HEK293 (cell line): ENCODE measurements at regions not wholly inside any gene's neighbourhood (a gene's known extent, or its start where the extent isn't known, plus 50 kb on each side); places are given as distances from the start of the nearest gene placed in this dataset.

ENCODE experiments used
- CTCF ChIA-PET: fragments of 350-600 bp; formaldehyde crosslinking; extraction: SDS; loops from one replicate; lab custom pipeline; 2021; ENCODE audit warnings: antibody characterized with exemption; lab: Yijun Ruan, JAX
- POLR2A ChIA-PET: fragments of 300-600 bp; formaldehyde crosslinking; extraction: SDS; loops from one replicate; lab custom pipeline; 2020; ENCODE audit warnings: antibody characterized with exemption, inconsistent platforms; lab: Yijun Ruan, JAX
- H3K27ac ChIP-seq: fragments of 200-500 bp; sonication (Bioruptor generic); 2 replicates; pipeline ENCODE4 v1.5.1; 2014; ENCODE audit warnings: low read depth, low read length, control low read depth, inconsistent platforms; ENCODE audit errors: extremely low read depth
- H3K36me3 ChIP-seq, 2 experiments: fragments of 200-500 bp in 1 of 2; sonication (Bioruptor generic) in 1 of 2; 1 replicate in 1 of 2; 2 replicates in 1 of 2; pipeline ENCODE4 v1.5.1; 2014 to 2017; ENCODE audit warnings: inconsistent platforms in 2 of 2, low read length in 2 of 2; ENCODE audit not compliant: control insufficient read depth in 2 of 2, insufficient read depth in 1 of 2
- H3K4me1 ChIP-seq: fragments of 200-500 bp; sonication (Bioruptor generic); 2 replicates; pipeline ENCODE4 v1.5.1; 2014; ENCODE audit warnings: mild to moderate bottlenecking, low read length, inconsistent platforms; ENCODE audit not compliant: control insufficient read depth, insufficient read depth
- H3K4me3 ChIP-seq: 2 replicates; pipeline ENCODE4 v1.5.1; 2011; ENCODE audit warnings: low read depth, mild to moderate bottlenecking, control low read depth, low read length, moderate library complexity
- H3K9me3 ChIP-seq: fragments of 200-500 bp; sonication (Bioruptor generic); 2 replicates; pipeline ENCODE4 v1.5.1; 2014; ENCODE audit warnings: low read depth, low read length, inconsistent platforms; ENCODE audit not compliant: control insufficient read depth, insufficient read depth
- GLIS1 ChIP-seq: fragments of 450-650 bp; formaldehyde crosslinking; IDR thresholded peaks from 2 replicates; pipeline ENCODE4 v1.5.1; 2016; ENCODE audit warnings: missing biosample characterization, missing genetic modification characterization
- HOXA7 ChIP-seq: sonication (generic); formaldehyde crosslinking; IDR thresholded peaks from 2 replicates; pipeline ENCODE4 v1.8.1; 2022; ENCODE audit warnings: missing genetic modification reagents, borderline replicate concordance
- KLF9 ChIP-seq: fragments of 450-650 bp; formaldehyde crosslinking; IDR thresholded peaks from 2 replicates; pipeline ENCODE4 v1.5.1; 2016; ENCODE audit warnings: missing biosample characterization, missing genetic modification characterization, low read depth
- YY1 ChIP-seq: fragments of 450-650 bp; formaldehyde crosslinking; IDR thresholded peaks from 2 replicates; pipeline ENCODE4 v1.5.1; 2018; ENCODE audit warnings: missing biosample characterization, missing genetic modification characterization
- ZFP69B ChIP-seq: fragments of 450-650 bp; formaldehyde crosslinking; IDR thresholded peaks from 2 replicates; pipeline ENCODE4 v1.5.1; 2016; ENCODE audit warnings: missing biosample characterization, missing genetic modification characterization
- ZIC2 ChIP-seq: fragments of 450-650 bp; formaldehyde crosslinking; IDR thresholded peaks from 2 replicates; pipeline ENCODE4 v1.5.1; 2016; ENCODE audit warnings: missing biosample characterization, missing genetic modification characterization
- ZNF132 ChIP-seq: fragments of 450-650 bp; formaldehyde crosslinking; IDR thresholded peaks from 2 replicates; pipeline ENCODE4 v1.5.1; 2017; ENCODE audit warnings: missing biosample characterization, missing genetic modification characterization, borderline replicate concordance
- ZNF155 ChIP-seq: fragments of 450-650 bp; formaldehyde crosslinking; IDR thresholded peaks from 2 replicates; pipeline ENCODE4 v1.5.1; 2016; ENCODE audit warnings: missing biosample characterization, missing genetic modification characterization
- ZNF16 ChIP-seq: fragments of 450-650 bp; formaldehyde crosslinking; IDR thresholded peaks from 2 replicates; pipeline ENCODE4 v1.5.1; 2016; ENCODE audit warnings: low read depth, missing biosample characterization, missing genetic modification characterization
- ZNF174 ChIP-seq: fragments of 450-650 bp; formaldehyde crosslinking; IDR thresholded peaks from 2 replicates; pipeline ENCODE4 v1.5.0; 2017; ENCODE audit warnings: missing biosample characterization, mild to moderate bottlenecking, missing genetic modification characterization
- ZNF184 ChIP-seq: fragments of 450-650 bp; IDR thresholded peaks from 2 replicates; pipeline ENCODE4 v1.5.1; 2018; ENCODE audit warnings: missing biosample characterization, mild to moderate bottlenecking, missing genetic modification characterization
- ZNF350 ChIP-seq: fragments of 450-650 bp; formaldehyde crosslinking; IDR thresholded peaks from 2 replicates; pipeline ENCODE4 v1.5.0; 2017; ENCODE audit warnings: missing biosample characterization, mild to moderate bottlenecking, missing genetic modification characterization
- ZNF37A ChIP-seq: fragments of 450-650 bp; IDR thresholded peaks from 2 replicates; pipeline ENCODE4 v1.5.1; 2018; ENCODE audit warnings: missing biosample characterization, missing genetic modification characterization
- ZNF394 ChIP-seq: fragments of 450-650 bp; formaldehyde crosslinking; IDR thresholded peaks from 2 replicates; pipeline ENCODE4 v1.5.1; 2016; ENCODE audit warnings: missing biosample characterization, missing genetic modification characterization, mild to moderate bottlenecking, moderate library complexity, borderline replicate concordance
- ZNF501 ChIP-seq: fragments of 450-650 bp; formaldehyde crosslinking; IDR thresholded peaks from 2 replicates; pipeline ENCODE4 v1.5.1; 2016; ENCODE audit warnings: missing biosample characterization, missing genetic modification characterization
- ZNF530 ChIP-seq: fragments of 450-650 bp; formaldehyde crosslinking; IDR thresholded peaks from 2 replicates; pipeline ENCODE4 v1.5.1; 2016; ENCODE audit warnings: low read depth, missing biosample characterization, missing genetic modification characterization
- ZNF548 ChIP-seq: fragments of 450-650 bp; formaldehyde crosslinking; IDR thresholded peaks from 2 replicates; pipeline ENCODE4 v1.5.1; 2016; ENCODE audit warnings: missing biosample characterization, missing genetic modification characterization
- ZNF585B ChIP-seq: fragments of 450-650 bp; formaldehyde crosslinking; IDR thresholded peaks from 2 replicates; pipeline ENCODE4 v1.5.1; 2016; ENCODE audit warnings: missing biosample characterization, missing genetic modification characterization
- ZNF610 ChIP-seq: fragments of 450-650 bp; formaldehyde crosslinking; IDR thresholded peaks from 2 replicates; pipeline ENCODE4 v1.5.1; 2016; ENCODE audit warnings: missing biosample characterization, missing genetic modification characterization, borderline replicate concordance
- ZNF658 ChIP-seq: fragments of 450-650 bp; formaldehyde crosslinking; IDR thresholded peaks from 2 replicates; pipeline ENCODE4; 2016; ENCODE audit warnings: missing biosample characterization, missing genetic modification characterization
- ZNF707 ChIP-seq: fragments of 450-650 bp; formaldehyde crosslinking; IDR thresholded peaks from 2 replicates; pipeline ENCODE4 v1.5.1; 2016; ENCODE audit warnings: missing biosample characterization, missing genetic modification characterization
- ZSCAN30 ChIP-seq: fragments of 450-650 bp; IDR thresholded peaks from 2 replicates; pipeline ENCODE4 v1.5.1; 2018; ENCODE audit warnings: missing biosample characterization, mild to moderate bottlenecking, missing genetic modification characterization, moderate library complexity
- TF ChIP-seq, protein P1 (sequence below): fragments of 450-650 bp; formaldehyde crosslinking; IDR thresholded peaks from 2 replicates; pipeline ENCODE4 v1.5.1; 2016; ENCODE audit warnings: missing biosample characterization, missing genetic modification characterization
- TF ChIP-seq, protein P2 (sequence below): fragments of 450-650 bp; formaldehyde crosslinking; optimal IDR thresholded peaks from 2 replicates; pipeline ENCODE3; 2016; ENCODE audit warnings: missing biosample characterization, mild to moderate bottlenecking, missing genetic modification characterization

DNA sequence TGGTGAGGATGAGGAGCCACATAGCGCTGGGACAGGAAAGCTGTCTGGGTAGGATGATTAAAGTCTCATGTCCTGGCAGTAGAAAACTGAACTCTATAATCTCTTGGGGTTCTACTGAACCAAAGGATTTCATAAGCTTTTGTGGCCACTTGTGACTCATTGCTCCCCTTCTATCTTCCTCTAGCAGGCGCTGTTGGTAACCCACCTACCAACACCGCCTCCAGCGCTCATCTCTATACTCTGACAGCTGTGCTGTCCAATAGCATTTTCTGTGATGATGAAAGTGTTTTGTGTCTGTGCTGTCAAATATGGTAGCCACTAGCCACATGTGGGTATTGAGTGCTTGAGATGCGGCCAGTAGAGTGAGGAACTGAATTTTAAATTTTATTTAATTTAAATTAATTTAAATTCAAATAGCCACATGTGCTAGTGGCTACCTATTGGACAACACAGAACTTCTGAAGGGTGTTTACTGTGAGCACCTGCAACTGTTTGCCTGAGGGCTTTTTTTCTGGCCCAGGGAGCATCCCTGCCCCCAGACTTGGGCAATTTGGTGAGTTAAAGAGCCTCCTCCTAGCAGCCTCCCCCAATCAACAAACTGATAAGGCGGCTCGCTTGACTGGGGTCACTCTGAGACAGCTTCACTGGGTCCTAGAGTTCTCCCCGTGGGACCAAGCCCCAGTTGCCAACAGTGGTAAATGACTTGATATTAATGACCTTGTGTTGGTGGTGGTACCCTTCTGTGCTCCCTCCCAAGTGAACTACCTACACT is 169.2 kb upstream of the ATP6AP2 start:
- no peaks in the 10 kb centered on the region for H3K9me3 ChIP-seq
- POLR2A ChIA-PET: no interaction called here
- no peaks in the 10 kb centered on the region for H3K36me3 ChIP-seq
- no peaks in the 10 kb centered on the region for H3K4me1 ChIP-seq
- no peak for TF ChIP-seq ZFP69B (tag by site-specific recombination)
- TF ChIP-seq, protein P1, sequence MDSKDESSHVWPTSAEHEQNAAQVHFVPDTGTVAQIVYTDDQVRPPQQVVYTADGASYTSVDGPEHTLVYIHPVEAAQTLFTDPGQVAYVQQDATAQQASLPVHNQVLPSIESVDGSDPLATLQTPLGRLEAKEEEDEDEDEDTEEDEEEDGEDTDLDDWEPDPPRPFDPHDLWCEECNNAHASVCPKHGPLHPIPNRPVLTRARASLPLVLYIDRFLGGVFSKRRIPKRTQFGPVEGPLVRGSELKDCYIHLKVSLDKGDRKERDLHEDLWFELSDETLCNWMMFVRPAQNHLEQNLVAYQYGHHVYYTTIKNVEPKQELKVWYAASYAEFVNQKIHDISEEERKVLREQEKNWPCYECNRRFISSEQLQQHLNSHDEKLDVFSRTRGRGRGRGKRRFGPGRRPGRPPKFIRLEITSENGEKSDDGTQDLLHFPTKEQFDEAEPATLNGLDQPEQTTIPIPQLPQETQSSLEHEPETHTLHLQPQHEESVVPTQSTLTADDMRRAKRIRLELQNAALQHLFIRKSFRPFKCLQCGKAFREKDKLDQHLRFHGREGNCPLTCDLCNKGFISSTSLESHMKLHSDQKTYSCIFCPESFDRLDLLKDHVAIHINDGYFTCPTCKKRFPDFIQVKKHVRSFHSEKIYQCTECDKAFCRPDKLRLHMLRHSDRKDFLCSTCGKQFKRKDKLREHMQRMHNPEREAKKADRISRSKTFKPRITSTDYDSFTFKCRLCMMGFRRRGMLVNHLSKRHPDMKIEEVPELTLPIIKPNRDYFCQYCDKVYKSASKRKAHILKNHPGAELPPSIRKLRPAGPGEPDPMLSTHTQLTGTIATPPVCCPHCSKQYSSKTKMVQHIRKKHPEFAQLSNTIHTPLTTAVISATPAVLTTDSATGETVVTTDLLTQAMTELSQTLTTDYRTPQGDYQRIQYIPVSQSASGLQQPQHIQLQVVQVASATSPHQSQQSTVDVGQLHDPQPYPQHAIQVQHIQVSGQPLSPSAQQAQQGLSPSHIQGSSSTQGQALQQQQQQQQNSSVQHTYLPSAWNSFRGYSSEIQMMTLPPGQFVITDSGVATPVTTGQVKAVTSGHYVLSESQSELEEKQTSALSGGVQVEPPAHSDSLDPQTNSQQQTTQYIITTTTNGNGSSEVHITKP (tag by site-specific recombination): no peak
- TF ChIP-seq ZIC2 (tag by site-specific recombination): no peak
- TF ChIP-seq, protein P2, sequence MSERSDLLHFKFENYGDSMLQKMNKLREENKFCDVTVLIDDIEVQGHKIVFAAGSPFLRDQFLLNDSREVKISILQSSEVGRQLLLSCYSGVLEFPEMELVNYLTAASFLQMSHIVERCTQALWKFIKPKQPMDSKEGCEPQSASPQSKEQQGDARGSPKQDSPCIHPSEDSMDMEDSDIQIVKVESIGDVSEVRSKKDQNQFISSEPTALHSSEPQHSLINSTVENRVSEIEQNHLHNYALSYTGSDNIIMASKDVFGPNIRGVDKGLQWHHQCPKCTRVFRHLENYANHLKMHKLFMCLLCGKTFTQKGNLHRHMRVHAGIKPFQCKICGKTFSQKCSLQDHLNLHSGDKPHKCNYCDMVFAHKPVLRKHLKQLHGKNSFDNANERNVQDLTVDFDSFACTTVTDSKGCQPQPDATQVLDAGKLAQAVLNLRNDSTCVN (tag by site-specific recombination): no peak
- no peak for TF ChIP-seq ZNF155 (tag by site-specific recombination)
- no peak for TF ChIP-seq ZNF37A (tag by site-specific recombination)
- no peak for TF ChIP-seq ZNF658 (tag by site-specific recombination)
- TF ChIP-seq ZNF707 (tag by site-specific recombination): no peak
- no peak for TF ChIP-seq ZSCAN30 (tag by site-specific recombination)
- no peak overlapping the region for H3K27ac ChIP-seq
- H3K4me3 ChIP-seq: no peak overlapping the region
- CTCF ChIA-PET: interaction anchor here (0.5 to 1.3 kb wide), 3 partner anchors 9 to 298 kb away, joined by 3 to 4 read pairs (median 4); no protein-coding TSS in a partner anchor

DNA sequence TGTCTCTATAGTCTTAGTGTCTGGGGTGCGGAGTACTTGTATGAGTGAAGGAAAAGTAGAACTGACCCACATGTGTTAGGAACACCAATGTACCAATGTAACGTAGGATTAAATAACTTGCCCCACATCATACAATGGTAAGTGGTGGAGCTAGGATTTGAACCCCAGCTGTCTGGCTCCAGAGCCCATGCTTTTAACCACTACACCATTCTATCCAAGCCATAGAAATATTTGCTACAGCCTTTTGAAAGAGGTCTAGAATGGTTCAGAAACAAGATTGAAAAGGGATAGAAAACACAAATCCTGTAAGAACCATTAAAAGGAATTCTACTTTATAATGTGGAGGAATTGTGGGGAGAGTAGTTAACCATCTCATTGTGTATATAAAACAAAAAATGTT is 169.9 kb upstream of the ATP6AP2 start:
- POLR2A ChIA-PET: no interaction called here
- Histone ChIP-seq H3K36me3 (no peaks in the 10 kb centered on the region), H3K27ac (no peak overlapping the region), H3K9me3 (no peaks in the 10 kb centered on the region)
- TF ChIP-seq ZNF394 (no peak), ZNF174 (tag by site-specific recombination) (no peak), YY1 (no peak), GLIS1 (tag by site-specific recombination) (no peak), ZNF585B (tag by site-specific recombination) (no peak), HOXA7 (no peak), ZNF132 (tag by site-specific recombination) (no peak), ZNF350 (tag by site-specific recombination) (no peak), ZNF16 (no peak), ZNF610 (tag by site-specific recombination) (no peak), ZNF184 (tag by site-specific recombination) (no peak), KLF9 (no peak), ZNF501 (no peak), ZNF548 (no peak), ZNF530 (tag by site-specific recombination) (no peak)
- TF ChIP-seq, all 188 proteins: peak for 0
- CTCF ChIA-PET: interaction anchor here (0.5 to 1.3 kb wide), 3 partner anchors 8 to 160 kb away, joined by 3 to 4 read pairs (median 3); no protein-coding TSS in a partner anchor
- no peaks in the 10 kb centered on the region for H3K4me1 ChIP-seq
- H3K4me3 ChIP-seq: no peak overlapping the region
